ENCODE measurements at regions not wholly inside any gene's neighbourhood (a gene's known extent, or its start where the extent isn't known, plus 50 kb on each side); places are given as distances from the start of the nearest gene placed in this dataset.
"Not testable (repeated sequence)": the region's sequence is repeated elsewhere in the genome, so short reads cannot be mapped to it uniquely, and the experiment has no call there.

- H3K4me2 ChIP-seq: no peak overlapping the region
- H3K79me2 ChIP-seq: no peaks in the 10 kb centered on the region
- H3K27me3 ChIP-seq: peaks cover 16% of the 10 kb centered on the region
- 86% methylated on average over 4 of the region's 4 CpGs for WGBS (ENCODE audit: low lambda C conversion rate, missing lambda C conversion rate)
- no peak overlapping the region for H3K27ac ChIP-seq
- no peak overlapping the region for H2AFZ ChIP-seq
- no peaks in the 10 kb centered on the region for H3K36me3 ChIP-seq (replicated peaks; ENCODE audit: insufficient read depth, low read depth)
- no peaks in the 10 kb centered on the region for H3K4me1 ChIP-seq (ENCODE audit: insufficient read depth)
- no peaks in the 10 kb centered on the region for H3K9me2 ChIP-seq (replicated peaks; ENCODE audit: insufficient read depth)
- TF ChIP-seq EZH2phosphoT487 (IDR thresholded peaks at IDR 0.05; ENCODE audit: low read depth, severe bottlenecking, unreplicated experiment) (no peak), CTCF (IDR thresholded peaks at IDR 0.05; ENCODE audit: poor library complexity) (no peak), EZH2 (IDR thresholded peaks at IDR 0.05; ENCODE audit: borderline replicate concordance) (no peak)
- H3K9me3 ChIP-seq (ENCODE audit: low read depth): no peaks in the 10 kb centered on the region
- no peaks in the 10 kb centered on the region for H4K20me1 ChIP-seq (ENCODE audit: insufficient read depth, poor library complexity, severe bottlenecking)
- H3K4me3 ChIP-seq: no peak overlapping the region
- no peak for DNase-seq (ENCODE audit: low spot score)
Measured at GRCh38 chr17:34475296-34475695, 104.1 kb upstream of the TMEM132E start.

GRCh38 chr17:34474706-34475105 lies 104.7 kb upstream of the TMEM132E start:
- H3K9me2 ChIP-seq (replicated peaks; ENCODE audit: insufficient read depth): no peaks in the 10 kb centered on the region
- 44% methylated on average over 2 of the region's 2 CpGs for WGBS (ENCODE audit: low lambda C conversion rate, missing lambda C conversion rate)
- H3K4me1 ChIP-seq (ENCODE audit: insufficient read depth): no peaks in the 10 kb centered on the region
- H3K4me2 ChIP-seq: no peak overlapping the region
- H2AFZ ChIP-seq: no peak overlapping the region
- no peaks in the 10 kb centered on the region for H4K20me1 ChIP-seq (ENCODE audit: insufficient read depth, poor library complexity, severe bottlenecking)
- no peaks in the 10 kb centered on the region for H3K79me2 ChIP-seq
- no peaks in the 10 kb centered on the region for H3K36me3 ChIP-seq (replicated peaks; ENCODE audit: insufficient read depth, low read depth)
- peaks cover 20% of the 10 kb centered on the region for H3K27me3 ChIP-seq
- no peak overlapping the region for H3K27ac ChIP-seq
- H3K4me3 ChIP-seq: no peak overlapping the region
- DNase-seq (ENCODE audit: low spot score): no peak
- TF ChIP-seq EZH2 (IDR thresholded peaks at IDR 0.05; ENCODE audit: borderline replicate concordance) (no peak), EZH2phosphoT487 (IDR thresholded peaks at IDR 0.05; ENCODE audit: low read depth, severe bottlenecking, unreplicated experiment) (no peak), CTCF (IDR thresholded peaks at IDR 0.05; ENCODE audit: poor library complexity) (no peak)
- H3K9me3 ChIP-seq (ENCODE audit: low read depth): no peaks in the 10 kb centered on the region

- WGBS (ENCODE audit: low lambda C conversion rate, missing lambda C conversion rate): 79% methylated on average over 1 of the region's 1 CpG
- Histone ChIP-seq H3K4me3 (no peak overlapping the region), H3K9me3 (ENCODE audit: low read depth) (no peaks in the 10 kb centered on the region), H3K36me3 (replicated peaks; ENCODE audit: insufficient read depth, low read depth) (no peaks in the 10 kb centered on the region), H3K79me2 (no peaks in the 10 kb centered on the region), H3K4me1 (ENCODE audit: insufficient read depth) (no peaks in the 10 kb centered on the region), H3K27ac (no peak overlapping the region), H4K20me1 (ENCODE audit: insufficient read depth, poor library complexity, severe bottlenecking) (no peaks in the 10 kb centered on the region), H3K4me2 (no peak overlapping the region), H2AFZ (no peak overlapping the region), H3K9me2 (replicated peaks; ENCODE audit: insufficient read depth) (no peaks in the 10 kb centered on the region), H3K27me3 (peaks cover 19% of the 10 kb centered on the region)
- TF ChIP-seq CTCF (IDR thresholded peaks at IDR 0.05; ENCODE audit: poor library complexity) (no peak), EZH2 (IDR thresholded peaks at IDR 0.05; ENCODE audit: borderline replicate concordance) (no peak)
- DNase-seq (ENCODE audit: low spot score): no peak
Measured at GRCh38 chr17:34472363-34472762, 107.0 kb upstream of the TMEM132E start.

- H3K27me3 ChIP-seq: peaks cover 21% of the 10 kb centered on the region
- H2AFZ ChIP-seq; H3K79me2 ChIP-seq; DNase-seq (ENCODE audit: low spot score); H3K4me3 ChIP-seq; H3K9me2 ChIP-seq (replicated peaks; ENCODE audit: insufficient read depth); H3K36me3 ChIP-seq (replicated peaks; ENCODE audit: insufficient read depth, low read depth); H3K4me1 ChIP-seq (ENCODE audit: insufficient read depth); H3K4me2 ChIP-seq; H4K20me1 ChIP-seq (ENCODE audit: insufficient read depth, poor library complexity, severe bottlenecking); H3K9me3 ChIP-seq (ENCODE audit: low read depth); H3K27ac ChIP-seq: not testable (repeated sequence)
- WGBS (ENCODE audit: low lambda C conversion rate, missing lambda C conversion rate): 34% methylated on average over 4 of the region's 4 CpGs
Measured at GRCh38 chr17:34471278-34471677, 108.1 kb upstream of the TMEM132E start.
